Breast epithelium (tissue), 3 donors: ENCODE measurements at regions not wholly inside any gene's neighbourhood (a gene's known extent, or its start where the extent isn't known, plus 50 kb on each side); places are given as distances from the start of the nearest gene placed in this dataset.

Experiments used
- POLR2A ChIP-seq: fragments of 450-650 bp; IDR thresholded peaks from one replicate; pipeline ENCODE4 v1.6.1; 2016; ENCODE audit warnings: antibody characterized with exemption, mild to moderate bottlenecking, moderate library complexity
- POLR2AphosphoS5 ChIP-seq, 3 donors: sonication (generic); formaldehyde crosslinking; IDR thresholded peaks; one replicate each; pipeline ENCODE4 v1.6.1; 2017; ENCODE audit warnings: antibody characterized with exemption in 3 of 3
- TF ChIP-seq, protein P1 (sequence below), 3 donors: fragments of 450-650 bp; IDR thresholded peaks; one replicate each; pipeline ENCODE4 v1.5.1; 2016 to 2017; ENCODE audit warnings: antibody characterized with exemption in 3 of 3, mild to moderate bottlenecking in 3 of 3, moderate library complexity in 3 of 3

DNA sequence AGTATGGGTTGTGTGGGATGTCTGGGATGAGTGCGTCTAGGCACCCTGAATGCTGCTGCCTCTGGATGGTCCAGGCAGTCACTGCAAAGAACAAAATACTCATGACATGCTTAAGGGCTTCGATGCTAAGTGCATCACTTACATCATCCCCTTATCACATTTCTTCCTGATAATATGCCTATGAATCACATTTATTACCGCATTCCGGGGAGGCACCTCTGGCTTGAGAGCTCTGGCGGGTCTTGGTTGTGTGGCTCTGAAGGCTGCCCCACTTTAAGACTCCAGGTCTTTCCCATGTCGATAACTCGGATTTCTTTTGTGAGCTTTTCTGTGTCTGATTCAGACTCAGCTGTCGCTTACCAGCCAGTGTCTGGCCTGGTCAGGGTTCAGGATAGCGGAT lies 1126.4 kb downstream of the TBC1D22A start:
- TF ChIP-seq, protein P1, sequence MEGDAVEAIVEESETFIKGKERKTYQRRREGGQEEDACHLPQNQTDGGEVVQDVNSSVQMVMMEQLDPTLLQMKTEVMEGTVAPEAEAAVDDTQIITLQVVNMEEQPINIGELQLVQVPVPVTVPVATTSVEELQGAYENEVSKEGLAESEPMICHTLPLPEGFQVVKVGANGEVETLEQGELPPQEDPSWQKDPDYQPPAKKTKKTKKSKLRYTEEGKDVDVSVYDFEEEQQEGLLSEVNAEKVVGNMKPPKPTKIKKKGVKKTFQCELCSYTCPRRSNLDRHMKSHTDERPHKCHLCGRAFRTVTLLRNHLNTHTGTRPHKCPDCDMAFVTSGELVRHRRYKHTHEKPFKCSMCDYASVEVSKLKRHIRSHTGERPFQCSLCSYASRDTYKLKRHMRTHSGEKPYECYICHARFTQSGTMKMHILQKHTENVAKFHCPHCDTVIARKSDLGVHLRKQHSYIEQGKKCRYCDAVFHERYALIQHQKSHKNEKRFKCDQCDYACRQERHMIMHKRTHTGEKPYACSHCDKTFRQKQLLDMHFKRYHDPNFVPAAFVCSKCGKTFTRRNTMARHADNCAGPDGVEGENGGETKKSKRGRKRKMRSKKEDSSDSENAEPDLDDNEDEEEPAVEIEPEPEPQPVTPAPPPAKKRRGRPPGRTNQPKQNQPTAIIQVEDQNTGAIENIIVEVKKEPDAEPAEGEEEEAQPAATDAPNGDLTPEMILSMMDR (IDR thresholded peaks at IDR 0.05), result no peak
- TF ChIP-seq POLR2A (no peak), POLR2AphosphoS5 (IDR thresholded peaks at IDR 0.05) (no peak)
